Motor neuron (in vitro differentiated cells): ENCODE measurements at regions not wholly inside any gene's neighbourhood (a gene's known extent, or its start where the extent isn't known, plus 50 kb on each side); places are given as distances from the start of the nearest gene placed in this dataset.

Experiments used
- ATAC-seq, 8 experiments: fragments of 200-7000 bp; cut with Tn5 transposase; replicated peaks in 6 of 8; 2 replicates each; pipeline ENCODE4 v1.8.0; 2021; ENCODE audit warnings: mild to moderate bottlenecking in 8 of 8, moderate library complexity in 8 of 8
- H3K27ac ChIP-seq, 2 donors: fragments of 250-450 bp; sonication (Bioruptor Pico); 2 replicates each; pipeline ENCODE4 v1.9.0; 2021; ENCODE audit warnings: antibody characterized with exemption in 2 of 2, mild to moderate bottlenecking in 2 of 2, moderate library complexity in 1 of 2
- H3K4me1 ChIP-seq, 2 donors: fragments of 250-450 bp; sonication (Bioruptor Pico); replicated peaks in 1 of 2; 2 replicates each; pipeline ENCODE4 v1.6.1; 2021; ENCODE audit warnings: antibody characterized with exemption in 2 of 2, mild to moderate bottlenecking in 2 of 2, moderate library complexity in 1 of 2
- H3K4me3 ChIP-seq, 5 donors: fragments of 250-450 bp; sonication (Bioruptor Pico); 2 replicates each; pipeline ENCODE4 v1.9.0; 2021; ENCODE audit warnings: antibody characterized with exemption in 5 of 5, mild to moderate bottlenecking in 5 of 5, moderate library complexity in 4 of 5
- WGBS, 10 experiments: fragments of 450-650 bp; shearing (Covaris generic); methylation state at CpG; one replicate each; pipeline ENCODE4 v1.0.0; 2022; 5-methylcytosine and 5-hydroxymethylcytosine counted together
- in situ Hi-C, 9 experiments: fragments of 400-800 bp; cut with MboI; loops; one replicate each; pipeline ENCODE4 v1.15.0; 2021; ENCODE audit warnings: low sequenced_read_pairs in 9 of 9, low pct_unique_long_range_greater_than_20kb in 2 of 9; ENCODE audit not compliant: unreplicated experiment in 9 of 9

DNA sequence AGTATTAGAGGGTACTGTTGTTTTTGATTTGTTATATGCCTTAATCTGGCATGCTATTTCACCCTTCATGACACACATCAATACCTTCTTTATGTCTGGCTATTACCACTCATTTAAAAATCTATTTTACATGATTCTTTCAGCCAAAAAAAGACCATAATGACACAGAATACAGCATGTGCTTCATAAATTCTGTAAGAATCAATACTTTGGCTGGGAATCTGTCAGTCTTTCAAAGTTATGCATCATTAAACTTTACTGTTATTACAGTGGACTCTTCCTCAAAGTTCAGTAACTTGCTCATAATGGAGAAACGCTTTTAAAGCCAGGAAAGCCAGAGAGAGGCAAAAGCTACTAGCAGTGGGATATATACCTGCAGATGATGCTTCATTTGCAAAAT is 247.2 kb upstream of the ADGRL2 start:
- 10 to 100% (median 85%) methylated on average over 1 of the region's 1 CpG; no CpG with 5 or more reads in 4 of the 10 experiments for WGBS, 10 experiments
- Histone ChIP-seq H3K4me3 (no peak overlapping the region), H3K4me1 (no peaks in the 10 kb centered on the region), H3K27ac (no peak overlapping the region)
- peak in 1 of 8 experiments; percentile 31 for ATAC-seq
- in situ Hi-C loops, result no loop called here

DNA sequence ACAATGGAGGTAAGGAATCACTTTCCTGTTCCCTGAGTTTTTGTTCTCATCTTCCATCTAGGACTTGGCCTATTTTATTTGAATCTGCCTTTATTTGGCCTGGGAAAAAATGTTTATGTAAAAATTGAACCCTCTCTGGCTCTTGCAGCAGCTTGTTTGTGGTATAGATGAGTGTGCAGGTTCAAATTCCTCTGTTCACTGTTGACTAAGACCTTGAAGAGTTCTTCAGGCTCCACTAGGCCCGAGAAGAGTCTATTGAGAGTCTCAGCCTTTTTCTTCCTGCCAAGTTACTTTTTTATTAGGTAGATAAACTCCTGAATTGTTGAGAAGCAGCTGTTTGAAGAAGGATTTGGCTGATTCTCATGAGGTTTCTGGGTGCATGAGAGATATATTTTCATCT is 248.8 kb upstream of the ADGRL2 start:
- ATAC-seq, result no peak
- WGBS, 10 experiments, result 70 to 86% (median 81%) methylated on average over 1 of the region's 1 CpG; no CpG with 5 or more reads in 4 of the 10 experiments
- Histone ChIP-seq H3K4me3 (no peak overlapping the region), H3K27ac (no peak overlapping the region), H3K4me1 (peaks cover 10 to 15% of the 10 kb centered on the region in 2 donors)
- in situ Hi-C loops, result no loop called here

DNA sequence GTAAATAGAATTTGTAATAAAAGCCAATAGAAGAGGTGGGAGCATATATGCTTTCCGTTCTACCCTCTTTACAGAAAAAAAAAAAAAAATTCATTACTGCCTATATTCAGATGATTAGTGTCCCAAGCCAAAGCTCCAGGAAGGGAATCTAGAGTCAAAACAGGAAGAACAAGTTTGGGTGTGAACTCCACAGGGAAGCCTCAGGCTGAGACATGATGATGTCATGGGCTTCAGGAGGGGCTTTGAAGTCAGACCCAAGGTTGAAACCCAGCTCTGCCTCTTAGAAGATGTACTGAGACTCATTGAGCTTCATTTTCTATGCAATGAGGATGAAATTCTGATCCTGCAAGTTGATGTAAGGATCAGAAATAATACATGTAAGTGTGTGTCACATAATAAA is 250.0 kb upstream of the ADGRL2 start:
- ATAC-seq, result no peak
- in situ Hi-C loops, result no loop called here
- H3K4me1 ChIP-seq, result peaks cover 14 to 20% of the 10 kb centered on the region in 2 donors
- 100% methylated on average over 1 of the region's 1 CpG; no CpG with 5 or more reads in 5 of the 10 experiments for WGBS, 10 experiments
- H3K27ac ChIP-seq, result no peak overlapping the region
- H3K4me3 ChIP-seq, result no peak overlapping the region

DNA sequence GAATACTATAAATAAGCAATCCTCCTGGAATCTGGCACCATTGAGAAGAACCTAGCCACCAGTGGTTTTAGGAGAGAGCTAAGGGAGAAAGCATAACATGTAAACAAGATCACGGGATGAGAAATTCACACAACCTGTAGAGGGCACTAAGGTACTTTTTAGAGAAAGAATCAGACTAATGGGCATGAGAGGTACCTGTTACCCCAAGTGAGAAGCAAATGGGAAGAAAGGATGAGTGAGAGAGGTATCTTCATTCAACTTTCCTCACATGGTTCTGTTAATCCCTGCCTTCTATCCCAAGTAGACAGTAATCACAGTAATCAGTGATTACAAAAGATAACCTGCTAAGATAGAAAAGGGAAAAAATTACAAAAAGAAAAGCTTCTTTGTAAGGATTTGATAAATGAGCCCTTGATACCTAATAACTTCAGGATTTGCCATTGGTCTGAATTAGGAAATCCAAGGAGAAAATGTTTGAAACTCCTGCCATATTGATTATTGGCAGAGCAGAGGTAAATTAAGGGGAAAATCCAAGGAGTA is 251.1 kb upstream of the ADGRL2 start:
- Histone ChIP-seq H3K4me1 (peaks cover 14 to 20% of the 10 kb centered on the region in 2 donors), H3K4me3 (no peak overlapping the region), H3K27ac (no peak overlapping the region)
- peak in 4 of 8 experiments; percentile 38 to 73 (median 49) for ATAC-seq
- WGBS, 10 experiments, result 13 to 83% (median 31%) methylated on average over 1 of the region's 1 CpG; no CpG with 5 or more reads in 2 of the 10 experiments
- in situ Hi-C loops, result no loop called here

DNA sequence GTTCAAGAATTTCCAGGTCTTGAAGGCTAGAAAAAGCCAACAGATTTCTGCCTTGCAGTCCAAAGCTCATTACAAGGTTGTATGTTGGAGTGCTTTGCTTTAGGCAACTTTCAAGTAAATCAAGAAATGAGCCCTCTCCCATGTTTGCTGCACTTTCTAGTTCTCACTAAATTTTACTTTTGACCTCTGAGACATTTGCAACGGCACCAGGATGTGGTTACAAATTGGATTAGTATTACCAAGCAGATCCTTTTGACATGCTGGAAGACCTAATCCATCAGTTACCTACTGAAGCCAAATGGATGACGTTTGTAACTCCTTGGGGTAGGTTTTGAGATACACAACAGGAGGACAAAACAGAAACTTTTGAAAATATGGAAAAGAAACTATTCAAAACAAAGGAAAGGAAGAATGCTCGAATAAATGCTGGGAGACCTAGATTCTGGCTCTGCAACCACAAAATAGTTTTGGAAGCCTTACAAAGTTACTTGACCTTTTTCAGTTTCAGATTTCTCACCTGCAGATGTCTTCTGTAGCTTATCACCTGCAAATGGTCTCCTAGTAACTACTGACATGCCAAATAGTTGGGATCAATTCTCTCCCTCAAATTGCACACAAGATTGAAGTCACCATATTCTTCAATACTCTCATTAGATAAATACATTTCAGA is 251.7 kb upstream of the ADGRL2 start:
- 28 to 89% (median 51%) methylated on average over 2 to 3 of the region's 3 CpGs for WGBS, 10 experiments
- H3K4me3 ChIP-seq, result no peak overlapping the region
- H3K27ac ChIP-seq, result no peak overlapping the region
- no peak for ATAC-seq
- in situ Hi-C loops, result no loop called here
- H3K4me1 ChIP-seq, result peaks cover 14 to 20% of the 10 kb centered on the region in 2 donors

DNA sequence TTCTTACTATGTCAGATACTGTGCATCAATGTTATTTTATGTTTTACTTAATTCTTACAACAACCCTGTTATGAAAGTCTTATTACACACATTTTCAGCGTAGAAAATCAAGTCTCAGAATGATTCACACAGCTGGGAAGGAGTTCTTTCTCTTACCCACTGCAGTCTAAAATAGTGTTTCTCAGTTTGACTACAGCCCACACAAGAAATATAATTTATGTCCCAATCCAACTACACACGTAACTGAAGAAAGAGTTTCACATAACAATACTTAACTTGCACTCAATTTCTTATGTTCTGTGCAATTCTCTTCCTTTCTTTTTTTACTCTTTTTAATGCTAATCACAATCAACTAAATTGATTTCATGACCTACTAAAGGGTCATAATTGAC is 252.8 kb upstream of the ADGRL2 start:
- in situ Hi-C loops, result no loop called here
- H3K27ac ChIP-seq, result no peak overlapping the region
- no peak overlapping the region for H3K4me3 ChIP-seq
- H3K4me1 ChIP-seq, result peaks cover 14 to 20% of the 10 kb centered on the region in 2 donors
- ATAC-seq, result peak in 1 of 8 experiments; percentile 30
- WGBS, 10 experiments, result 0 to 85% (median 40%) methylated on average over 1 to 2 of the region's 2 CpGs; no CpG with 5 or more reads in 1 of the 10 experiments

DNA sequence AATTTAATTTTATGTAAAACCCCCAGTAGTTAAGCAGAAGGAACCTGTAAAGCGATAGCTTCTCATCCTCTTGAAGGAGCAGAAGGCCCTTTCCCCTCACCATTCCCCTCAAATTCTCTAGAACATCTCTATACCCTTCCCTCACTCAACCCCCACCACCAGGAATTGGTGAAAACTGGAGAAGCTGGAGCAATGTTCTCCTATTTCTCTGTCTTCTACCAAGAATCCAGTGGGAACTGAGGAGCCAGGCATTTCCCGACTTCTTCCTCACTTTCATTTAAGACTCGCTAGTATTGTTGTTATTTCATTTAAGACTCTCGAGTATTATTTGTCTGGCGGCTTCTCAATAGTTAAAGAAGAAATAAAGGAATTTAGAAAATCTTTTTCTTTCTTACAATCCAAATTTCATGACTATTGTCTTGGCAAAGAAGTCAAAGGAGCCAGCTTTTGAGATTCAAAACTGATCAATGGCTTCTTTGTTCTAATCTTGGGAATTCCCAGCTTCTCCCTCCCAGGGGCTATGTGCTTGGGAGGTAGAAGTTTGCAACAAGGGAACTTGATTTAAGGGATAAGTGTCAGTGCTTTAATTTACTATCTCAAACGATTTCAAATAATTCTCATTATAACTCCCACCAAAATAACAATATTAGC is 253.3 kb upstream of the ADGRL2 start:
- in situ Hi-C loops, result no loop called here

DNA sequence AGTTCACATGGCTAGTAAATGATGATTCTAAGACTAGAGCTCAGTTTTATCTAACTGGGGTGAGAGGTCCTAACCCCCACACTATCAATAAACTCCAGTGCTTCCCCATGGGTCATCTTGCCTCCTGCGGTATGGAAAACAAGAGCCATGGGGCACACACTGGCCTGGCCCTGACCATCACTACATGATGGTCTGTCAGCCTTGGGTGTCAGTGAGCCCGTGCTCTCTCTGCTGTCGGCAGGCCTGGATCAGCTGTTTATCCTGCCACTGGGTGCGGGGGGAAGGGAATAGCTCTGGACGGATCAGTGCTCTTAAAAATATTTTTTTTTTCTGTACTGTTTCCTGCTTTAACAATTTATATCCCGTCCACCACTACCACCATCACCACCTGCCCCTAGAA is 255.0 kb upstream of the ADGRL2 start:
- H3K4me3 ChIP-seq, result no peak overlapping the region
- in situ Hi-C loops, result no loop called here
- H3K4me1 ChIP-seq, result peaks cover 14 to 20% of the 10 kb centered on the region in 2 donors
- no peak overlapping the region for H3K27ac ChIP-seq
- 17 to 100% (median 89%) methylated on average over 1 to 6 of the region's 6 CpGs; no CpG with 5 or more reads in 1 of the 10 experiments for WGBS, 10 experiments
- ATAC-seq, result no peak

More for the DNA sequence above, 253.3 kb upstream of the ADGRL2 start:
- H3K27ac ChIP-seq, result peak overlapping the region; percentile 53 to 65
- no peak overlapping the region for H3K4me3 ChIP-seq
- H3K4me1 ChIP-seq, result peaks cover 14 to 20% of the 10 kb centered on the region in 2 donors
- 28 to 74% (median 46%) methylated on average over 3 to 6 of the region's 6 CpGs; no CpG with 5 or more reads in 1 of the 10 experiments for WGBS, 10 experiments
- peak in 2 of 8 experiments; percentile 32 to 44 for ATAC-seq

DNA sequence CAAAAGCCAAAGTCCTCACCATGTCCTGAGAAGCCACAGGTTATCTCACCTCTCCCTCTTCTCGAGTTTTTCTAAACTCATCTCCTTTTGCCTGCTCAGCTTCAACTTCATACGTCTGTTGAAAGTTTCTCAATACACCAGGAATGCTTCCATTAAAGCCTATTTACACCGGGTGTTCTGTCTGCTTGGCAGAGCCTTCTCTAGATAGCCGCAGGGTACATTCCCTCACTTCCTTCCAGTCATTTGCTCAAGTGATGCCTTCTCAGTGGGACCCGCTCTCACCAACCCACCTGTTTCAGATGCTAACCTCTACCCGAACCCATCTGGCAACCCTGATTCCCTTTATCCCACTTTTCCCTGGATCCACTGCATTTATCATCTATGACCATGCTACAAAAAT is 257.0 kb upstream of the ADGRL2 start:
- H3K4me3 ChIP-seq, result no peak overlapping the region
- no peak overlapping the region for H3K27ac ChIP-seq
- in situ Hi-C loops, result no loop called here
- WGBS, 10 experiments, result 44 to 100% (median 94%) methylated on average over 2 to 6 of the region's 6 CpGs; no CpG with 5 or more reads in 1 of the 10 experiments
- no peak for ATAC-seq
- peaks cover 14 to 20% of the 10 kb centered on the region in 2 donors for H3K4me1 ChIP-seq

DNA sequence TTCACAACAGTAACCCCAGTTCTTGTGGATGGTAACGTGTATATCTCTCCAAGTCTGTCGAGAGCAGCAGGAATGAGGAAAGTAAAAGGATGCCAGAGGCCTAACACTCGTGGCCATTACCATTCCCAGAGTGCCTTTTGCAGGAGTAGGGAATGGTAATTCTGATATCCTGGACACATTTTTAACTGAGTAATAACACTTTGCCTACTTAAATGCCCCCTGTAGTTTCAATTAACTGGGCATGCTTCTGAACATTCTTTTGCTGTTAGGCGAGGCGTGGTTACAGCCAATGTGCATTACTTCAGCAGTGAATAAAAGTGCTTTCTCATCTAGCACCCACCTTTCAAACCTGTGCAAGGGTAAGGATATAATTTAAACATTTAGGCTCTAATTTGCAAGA is 258.5 kb upstream of the ADGRL2 start:
- 50 to 100% (median 94%) methylated on average over 2 to 5 of the region's 5 CpGs; no CpG with 5 or more reads in 2 of the 10 experiments for WGBS, 10 experiments
- Histone ChIP-seq H3K27ac (no peak overlapping the region), H3K4me3 (no peak overlapping the region), H3K4me1 (peaks cover 7% of the 10 kb centered on the region in 2 donors)
- in situ Hi-C loops, result no loop called here
- no peak for ATAC-seq

DNA sequence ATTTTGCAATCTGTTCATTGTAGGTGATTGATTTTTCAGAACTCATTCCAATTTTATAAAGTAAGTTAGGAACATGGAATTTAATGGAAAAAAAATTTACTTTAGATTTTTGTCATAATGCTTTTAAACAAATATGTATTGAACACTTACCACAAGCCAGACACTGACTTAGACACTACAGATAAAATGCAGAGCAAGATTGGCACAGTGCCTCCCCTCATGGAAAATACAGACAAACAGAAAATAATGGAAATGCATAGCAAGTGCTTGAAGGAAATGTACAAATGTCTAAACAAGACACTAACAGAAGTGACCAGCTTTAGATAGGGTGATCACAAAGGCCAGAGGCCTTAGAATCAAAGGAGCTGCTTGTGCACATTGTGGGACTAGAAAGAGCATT is 260.5 kb upstream of the ADGRL2 start:
- in situ Hi-C loops, result no loop called here
- Histone ChIP-seq H3K4me3 (no peak overlapping the region), H3K4me1 (no peaks in the 10 kb centered on the region), H3K27ac (no peak overlapping the region)
- peak in 2 of 8 experiments; percentile 32 to 34 for ATAC-seq

DNA sequence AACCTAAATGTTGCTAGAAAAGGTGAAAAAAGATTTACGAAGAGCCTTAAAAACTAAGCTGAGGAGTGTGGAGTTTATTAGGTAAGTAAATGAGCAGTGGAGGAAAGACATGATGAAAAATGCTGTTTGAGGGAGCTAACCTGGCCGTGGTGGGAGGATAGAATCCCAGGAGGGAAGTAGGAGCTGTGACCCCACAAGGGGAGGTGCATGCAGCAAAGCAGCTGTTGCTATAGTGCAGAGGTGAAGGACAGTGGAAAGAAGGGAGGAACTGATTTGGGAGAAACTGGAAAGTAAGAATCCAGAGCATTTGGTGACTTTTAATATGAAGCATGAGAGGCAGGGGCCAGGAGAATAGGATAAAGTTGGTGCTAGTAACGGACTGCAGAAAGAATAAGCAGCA is 271.7 kb upstream of the ADGRL2 start:
- 36 to 100% (median 90%) methylated on average over 1 to 2 of the region's 3 CpGs; no CpG with 5 or more reads in 1 of the 10 experiments for WGBS, 10 experiments
- in situ Hi-C loops, result no loop called here

DNA sequence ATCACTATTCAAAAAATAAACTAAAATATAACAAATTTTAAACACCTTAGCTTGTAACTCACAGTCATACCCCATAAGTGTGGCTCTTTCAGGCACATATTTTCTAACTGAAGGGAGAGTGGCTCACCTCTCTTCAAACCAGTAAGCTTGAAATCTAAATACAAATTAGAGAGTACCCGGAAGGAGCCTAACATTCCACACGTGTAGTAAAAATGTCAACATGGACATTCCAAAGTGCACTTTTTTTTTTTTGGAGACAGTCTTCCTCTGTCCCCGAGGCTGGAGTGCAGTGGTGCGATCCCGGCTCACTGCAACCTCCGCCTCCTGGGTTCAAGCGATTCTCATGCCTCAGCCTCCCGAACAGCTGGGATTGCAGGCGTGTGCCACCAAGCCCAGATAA is 275.6 kb upstream of the ADGRL2 start:
- no peak for ATAC-seq
- Histone ChIP-seq H3K4me3 (no peak overlapping the region), H3K27ac (no peak overlapping the region), H3K4me1 (no peaks in the 10 kb centered on the region)
- in situ Hi-C loops, result no loop called here
- 57 to 100% (median 85%) methylated on average over 2 to 9 of the region's 9 CpGs; no CpG with 5 or more reads in 2 of the 10 experiments for WGBS, 10 experiments

More for the DNA sequence above, 271.7 kb upstream of the ADGRL2 start:
- Histone ChIP-seq H3K4me1 (no peaks in the 10 kb centered on the region), H3K27ac (no peak overlapping the region), H3K4me3 (no peak overlapping the region)
- ATAC-seq, result no peak
